GM12878 (cell line): ENCODE measurements at regions not wholly inside any gene's neighbourhood (a gene's known extent, or its start where the extent isn't known, plus 50 kb on each side); places are given as distances from the start of the nearest gene placed in this dataset.

Experiments
- CREM ChIP-seq: IDR thresholded peaks from 2 replicates; pipeline ENCODE4 v1.6.1; 2014; ENCODE audit warnings: antibody characterized with exemption, low read depth
- CUX1 ChIP-seq: IDR thresholded peaks from 2 replicates; pipeline ENCODE4 v1.6.1; 2012; ENCODE audit warnings: improper control_type of control experiment, low read depth, low read length; ENCODE audit not compliant: insufficient replicate concordance
- HCFC1 ChIP-seq: fragments of 150-350 bp; IDR thresholded peaks from 2 replicates; pipeline ENCODE4 v1.6.1; 2014; ENCODE audit warnings: low read length
- IKZF1 ChIP-seq: fragments of 450-650 bp; conservative IDR thresholded peaks from 2 replicates; pipeline ENCODE4 v1.6.1; 2017; ENCODE audit warnings: antibody characterized with exemption, mild to moderate bottlenecking
- IKZF2 ChIP-seq, 2 experiments: fragments of 450-650 bp; IDR thresholded peaks; 2 replicates each; pipeline ENCODE4 v1.6.1; 2017; ENCODE audit warnings: mild to moderate bottlenecking in 2 of 2, moderate library complexity in 2 of 2
- IRF5 ChIP-seq: fragments of 450-650 bp; IDR thresholded peaks from 2 replicates; pipeline ENCODE4 v1.6.1; 2017; ENCODE audit warnings: borderline replicate concordance
- MAX ChIP-seq: IDR thresholded peaks from 2 replicates; pipeline ENCODE4 v1.6.1; 2012; ENCODE audit warnings: low read depth, low read length, improper control_type of control experiment
- MTA3 ChIP-seq: IDR thresholded peaks from 2 replicates; pipeline ENCODE4 v1.6.1; 2012; ENCODE audit warnings: low read length, inconsistent platforms, borderline replicate concordance
- PAX5 ChIP-seq: IDR thresholded peaks from 2 replicates; pipeline ENCODE4 v1.6.1; 2011; ENCODE audit warnings: low read depth, low read length, borderline replicate concordance
- POU2F2 ChIP-seq: IDR thresholded peaks from 3 replicates; pipeline ENCODE4 v1.6.1; 2011; ENCODE audit warnings: low read depth, mild to moderate bottlenecking, low read length, borderline replicate concordance
- RB1 ChIP-seq: fragments of 450-650 bp; formaldehyde crosslinking; IDR thresholded peaks from 2 replicates; pipeline ENCODE4 v1.6.1; 2017; ENCODE audit warnings: mild to moderate bottlenecking, borderline replicate concordance
- ZBTB40 ChIP-seq: fragments of 450-650 bp; IDR thresholded peaks from 2 replicates; pipeline ENCODE4 v1.6.1; 2016; ENCODE audit warnings: mild to moderate bottlenecking, moderate library complexity, borderline replicate concordance
- TF ChIP-seq, protein P1 (sequence below): IDR thresholded peaks from 2 replicates; pipeline ENCODE4 v1.6.1; 2011; ENCODE audit warnings: mild to moderate bottlenecking, low read depth, low read length, moderate library complexity; ENCODE audit not compliant: insufficient replicate concordance

GRCh38 chr1:208537198-208537597 is 293.0 kb upstream of the PLXNA2 start (continued):
- TF ChIP-seq CUX1 (no peak), CREM (no peak), HCFC1 (no peak), RB1 (no peak), PAX5 (no peak), ZBTB40 (no peak), MAX (no peak), IKZF1 (no peak), IRF5 (no peak), MTA3 (no peak), IKZF2 (IDR thresholded peaks at IDR 0.05) (no peak), POU2F2 (no peak)
- TF ChIP-seq, protein P1, sequence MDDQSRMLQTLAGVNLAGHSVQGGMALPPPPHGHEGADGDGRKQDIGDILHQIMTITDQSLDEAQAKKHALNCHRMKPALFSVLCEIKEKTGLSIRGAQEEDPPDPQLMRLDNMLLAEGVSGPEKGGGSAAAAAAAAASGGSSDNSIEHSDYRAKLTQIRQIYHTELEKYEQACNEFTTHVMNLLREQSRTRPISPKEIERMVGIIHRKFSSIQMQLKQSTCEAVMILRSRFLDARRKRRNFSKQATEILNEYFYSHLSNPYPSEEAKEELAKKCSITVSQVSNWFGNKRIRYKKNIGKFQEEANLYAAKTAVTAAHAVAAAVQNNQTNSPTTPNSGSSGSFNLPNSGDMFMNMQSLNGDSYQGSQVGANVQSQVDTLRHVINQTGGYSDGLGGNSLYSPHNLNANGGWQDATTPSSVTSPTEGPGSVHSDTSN, result no peak
